GM12878 (cell line): ENCODE measurements at regions not wholly inside any gene's neighbourhood (a gene's known extent, or its start where the extent isn't known, plus 50 kb on each side); places are given as distances from the start of the nearest gene placed in this dataset.

ENCODE experiments used
- ATAC-seq: fragments of 200-7000 bp; cut with Tn5 transposase; 3 replicates; pipeline ENCODE4 v1.9.1; 2020; ENCODE audit warnings: mild to moderate bottlenecking, moderate library complexity
- BruUV-seq: library from RNA; stranded (reverse); fragments of 400-500 nt; replicated peaks from 2 replicates; lab custom pipeline; 2021; lab: Mats Ljungman, UMichigan
- CTCF ChIA-PET: fragments of 300-600 bp; sonication (Branson Sonifier 250); formaldehyde crosslinking; extraction: SDS; loops from one replicate; lab custom pipeline; 2021; ENCODE audit warnings: inconsistent platforms; lab: Yijun Ruan, JAX
- POLR2A ChIA-PET: fragments of 350-600 bp; formaldehyde crosslinking; extraction: SDS; loops from one replicate; lab custom pipeline; 2021; ENCODE audit warnings: inconsistent platforms; lab: Charles Lee
- RAD21 ChIA-PET: fragments of 300-600 bp; sonication (Branson Sonifier 250); formaldehyde crosslinking; loops from one replicate; lab custom pipeline; 2023; ENCODE audit warnings: antibody characterized with exemption; ENCODE audit not compliant: unreplicated experiment; lab: Charles Lee
- SMC1A ChIA-PET: fragments of 300-600 bp; sonication (Branson Sonifier 250); formaldehyde crosslinking; loops from one replicate; lab custom pipeline; 2023; ENCODE audit not compliant: unreplicated experiment, uncharacterized antibody; lab: Charles Lee
- DNase-seq: peaks from one replicate; pipeline ENCODE4 v3.0.0-alpha.2; 2011; ENCODE audit warnings: low read depth, low spot score
- FAIRE-seq: peaks from 3 replicates; lab custom pipeline; 2011; peaks lifted over from hg19 to GRCh38; lab: Jason Lieb, UNC
- H2AFZ ChIP-seq: 2 replicates; pipeline ENCODE4 v1.6.0; 2011; ENCODE audit warnings: low read depth, low read length, control low read depth; ENCODE audit not compliant: control insufficient read depth
- H3K27ac ChIP-seq: 2 replicates; pipeline ENCODE4 v1.5.1; 2011; ENCODE audit warnings: control low read depth; ENCODE audit not compliant: control insufficient read depth, insufficient read depth
- H3K27me3 ChIP-seq, 2 experiments: replicated peaks in 1 of 2; 2 replicates each; pipeline versions ENCODE4 v1.6.0 to v1.6.1; 2011; ENCODE audit warnings: low read length in 1 of 2; ENCODE audit not compliant: control insufficient read depth in 2 of 2, insufficient read depth in 2 of 2
- H3K36me3 ChIP-seq, 2 experiments: 2 replicates each; pipeline ENCODE4 v1.5.1; 2011; ENCODE audit warnings: low read length in 1 of 2; ENCODE audit not compliant: control insufficient read depth in 2 of 2, insufficient read depth in 2 of 2
- H3K4me1 ChIP-seq: 2 replicates; pipeline ENCODE4 v1.6.1; 2011; ENCODE audit warnings: mild to moderate bottlenecking, low read length, moderate library complexity, mixed read lengths; ENCODE audit not compliant: control insufficient read depth, insufficient read depth
- H3K4me2 ChIP-seq: 2 replicates; pipeline ENCODE4 v1.6.0; 2011; ENCODE audit warnings: control low read depth; ENCODE audit not compliant: control insufficient read depth, insufficient read depth
- H3K4me3 ChIP-seq: fragments of 200-600 bp; sonication (generic); 2 replicates; pipeline ENCODE4 v1.5.1; 2016
- H3K79me2 ChIP-seq: 2 replicates; pipeline ENCODE4 v1.6.0; 2011; ENCODE audit warnings: low read length; ENCODE audit not compliant: control insufficient read depth, insufficient read depth
- H3K9ac ChIP-seq: 2 replicates; pipeline ENCODE4 v1.8.0; 2011; ENCODE audit warnings: low read length, control low read depth, mixed read lengths; ENCODE audit not compliant: control insufficient read depth, insufficient read depth
- H3K9me3 ChIP-seq: replicated peaks from 3 replicates; pipeline ENCODE4 v1.5.1; 2011; ENCODE audit warnings: mild to moderate bottlenecking, low read length; ENCODE audit not compliant: control insufficient read depth, insufficient read depth
- H4K20me1 ChIP-seq: 2 replicates; pipeline ENCODE4 v1.6.0; 2011; ENCODE audit not compliant: control insufficient read depth, insufficient read depth
- CBX5 ChIP-seq: sonication (generic); IDR thresholded peaks from 2 replicates; pipeline ENCODE4 v1.6.1; 2016; ENCODE audit warnings: low read depth, moderate library complexity, mild to moderate bottlenecking, inconsistent platforms
- CTCF ChIP-seq, 3 experiments: IDR thresholded peaks in 2 of 3; conservative IDR thresholded peaks in 1 of 3; 2 replicates each; pipeline ENCODE4 v1.5.1; 2011; ENCODE audit warnings: low read depth in 3 of 3, low read length in 3 of 3, mild to moderate bottlenecking in 3 of 3, control low read depth in 2 of 3, moderate library complexity in 2 of 3, inconsistent platforms in 1 of 3, mixed read lengths in 1 of 3; ENCODE audit not compliant: control insufficient read depth in 2 of 3, insufficient read depth in 1 of 3; ENCODE audit errors: extremely low read depth in 1 of 3
- RELB ChIP-seq: fragments of 450-650 bp; IDR thresholded peaks from 2 replicates; pipeline ENCODE4 v1.6.1; 2017; ENCODE audit warnings: low read depth, mild to moderate bottlenecking, moderate library complexity
- YY1 ChIP-seq: IDR thresholded peaks from 2 replicates; pipeline ENCODE4 v1.6.1; 2011; ENCODE audit warnings: low read depth, mild to moderate bottlenecking, low read length
- WGBS: methylation state at CpG from one replicate; pipeline ENCODE4 v1.1.6; 2016; ENCODE audit warnings: low lambda C conversion rate; ENCODE audit not compliant: insufficient replicate concordance, insufficient coverage; ENCODE audit errors: missing lambda C conversion rate; 5-methylcytosine and 5-hydroxymethylcytosine counted together
- in situ Hi-C: fragments of 300-500 bp; cut with MboI; formaldehyde crosslinking; loops from 9 replicates; pipeline ENCODE4 v1.14.3; 2018; ENCODE audit warnings: mixed read lengths
- intact Hi-C: fragments of 100-400 bp; cut with micrococcal nuclease; formaldehyde crosslinking; loops from one replicate; pipeline ENCODE4 v1.14.2; 2022; ENCODE audit not compliant: unreplicated experiment
- TF ChIP-seq, protein P1 (sequence below): fragments of 450-650 bp; formaldehyde crosslinking; IDR thresholded peaks from 2 replicates; pipeline ENCODE4 v1.4.0; 2020; ENCODE audit warnings: mild to moderate bottlenecking, moderate library complexity
- TF ChIP-seq, protein P2 (sequence below): fragments of 450-650 bp; IDR thresholded peaks from 2 replicates; pipeline ENCODE4 v1.6.1; 2017; ENCODE audit warnings: mild to moderate bottlenecking, moderate library complexity

- TF ChIP-seq, protein P1, sequence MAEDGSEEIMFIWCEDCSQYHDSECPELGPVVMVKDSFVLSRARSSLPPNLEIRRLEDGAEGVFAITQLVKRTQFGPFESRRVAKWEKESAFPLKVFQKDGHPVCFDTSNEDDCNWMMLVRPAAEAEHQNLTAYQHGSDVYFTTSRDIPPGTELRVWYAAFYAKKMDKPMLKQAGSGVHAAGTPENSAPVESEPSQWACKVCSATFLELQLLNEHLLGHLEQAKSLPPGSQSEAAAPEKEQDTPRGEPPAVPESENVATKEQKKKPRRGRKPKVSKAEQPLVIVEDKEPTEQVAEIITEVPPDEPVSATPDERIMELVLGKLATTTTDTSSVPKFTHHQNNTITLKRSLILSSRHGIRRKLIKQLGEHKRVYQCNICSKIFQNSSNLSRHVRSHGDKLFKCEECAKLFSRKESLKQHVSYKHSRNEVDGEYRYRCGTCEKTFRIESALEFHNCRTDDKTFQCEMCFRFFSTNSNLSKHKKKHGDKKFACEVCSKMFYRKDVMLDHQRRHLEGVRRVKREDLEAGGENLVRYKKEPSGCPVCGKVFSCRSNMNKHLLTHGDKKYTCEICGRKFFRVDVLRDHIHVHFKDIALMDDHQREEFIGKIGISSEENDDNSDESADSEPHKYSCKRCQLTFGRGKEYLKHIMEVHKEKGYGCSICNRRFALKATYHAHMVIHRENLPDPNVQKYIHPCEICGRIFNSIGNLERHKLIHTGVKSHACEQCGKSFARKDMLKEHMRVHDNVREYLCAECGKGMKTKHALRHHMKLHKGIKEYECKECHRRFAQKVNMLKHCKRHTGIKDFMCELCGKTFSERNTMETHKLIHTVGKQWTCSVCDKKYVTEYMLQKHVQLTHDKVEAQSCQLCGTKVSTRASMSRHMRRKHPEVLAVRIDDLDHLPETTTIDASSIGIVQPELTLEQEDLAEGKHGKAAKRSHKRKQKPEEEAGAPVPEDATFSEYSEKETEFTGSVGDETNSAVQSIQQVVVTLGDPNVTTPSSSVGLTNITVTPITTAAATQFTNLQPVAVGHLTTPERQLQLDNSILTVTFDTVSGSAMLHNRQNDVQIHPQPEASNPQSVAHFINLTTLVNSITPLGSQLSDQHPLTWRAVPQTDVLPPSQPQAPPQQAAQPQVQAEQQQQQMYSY, result no peak
- TF ChIP-seq YY1, result peak; percentile 92
Observed at GRCh38 chrX:131729295-131729694, 185.4 kb downstream of the OR13H1 start (continued).

DNA sequence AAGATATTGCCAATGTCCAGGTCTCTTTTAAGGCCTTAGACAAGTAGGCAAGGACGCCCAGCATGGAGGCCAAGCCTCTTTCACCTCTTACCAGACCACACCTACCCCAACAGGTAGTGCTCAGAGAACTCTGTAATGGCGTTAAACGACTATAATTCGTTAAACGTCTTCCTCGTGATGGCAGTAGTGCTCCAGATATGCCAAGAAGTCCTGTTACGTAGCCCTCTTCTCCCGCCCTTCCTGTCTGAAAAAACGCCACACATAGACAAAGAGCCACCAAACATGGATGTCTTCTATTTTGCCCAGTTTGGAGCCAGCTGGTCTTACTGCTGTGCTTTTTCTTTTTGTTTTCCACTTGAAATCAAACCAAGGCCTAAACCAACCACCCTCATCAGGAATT lies 190.7 kb downstream of the OR13H1 start:
- Histone ChIP-seq H3K9ac (no peak overlapping the region; the same call in 1 of the 2 replicates), H3K4me1 (peaks cover 2% of the 10 kb centered on the region; the same call in 1 of the 2 replicates), H3K79me2 (no peaks in the 10 kb centered on the region), H3K36me3 (no peaks in the 10 kb centered on the region; a peak in 2 of 4 replicates), H3K27ac (no peak overlapping the region; the same call in 1 of the 2 replicates), H3K9me3 (no peaks in the 10 kb centered on the region; the same call in 2 of the 3 replicates), H4K20me1 (no peaks in the 10 kb centered on the region), H2AFZ (peak overlapping the region; percentile 55), H3K4me3 (no peak overlapping the region), H3K4me2 (peak overlapping the region; percentile 27), H3K27me3 (no peaks in the 10 kb centered on the region)
- FAIRE-seq, result peak; percentile 81
- intact Hi-C loops (no loop called here), in situ Hi-C loops (no loop called here)
- ChIA-PET CTCF (interaction anchor here (1.2 to 1.4 kb wide), 5 partner anchors 11 to 78 kb away, joined by 3 to 6 read pairs (median 5); no protein-coding TSS in a partner anchor), POLR2A (no interaction called here), SMC1A (interaction anchor here (0.9 to 1.0 kb wide), 2 partner anchors 29 to 55 kb away, joined by 3 read pairs; no protein-coding TSS in a partner anchor), RAD21 (interaction anchor here (0.8 to 1.6 kb wide), 3 partner anchors 12 to 40 kb away, joined by 3 to 5 read pairs (median 4); no protein-coding TSS in a partner anchor)
- ATAC-seq, result peak; percentile 89
- no TSS peak for BruUV-seq
- peak; percentile 93 for DNase-seq
- WGBS, result 21% methylated on average over 9 of the region's 9 CpGs
- TF ChIP-seq RELB (no peak), CBX5 (no peak), CTCF (IDR thresholded peaks at IDR 0.05 in 2 of 3, conservative IDR thresholded peaks at IDR 0.05 in 1 of 3; ENCODE audit: control insufficient read depth in 2 of 3, extremely low read depth in 1 of 3, insufficient read depth in 1 of 3, low read depth in 3 of 3, low read length in 3 of 3) (peak; percentile 9 to 69 (median 20); a peak in 2 of 6 replicates)
- TF ChIP-seq, protein P2, sequence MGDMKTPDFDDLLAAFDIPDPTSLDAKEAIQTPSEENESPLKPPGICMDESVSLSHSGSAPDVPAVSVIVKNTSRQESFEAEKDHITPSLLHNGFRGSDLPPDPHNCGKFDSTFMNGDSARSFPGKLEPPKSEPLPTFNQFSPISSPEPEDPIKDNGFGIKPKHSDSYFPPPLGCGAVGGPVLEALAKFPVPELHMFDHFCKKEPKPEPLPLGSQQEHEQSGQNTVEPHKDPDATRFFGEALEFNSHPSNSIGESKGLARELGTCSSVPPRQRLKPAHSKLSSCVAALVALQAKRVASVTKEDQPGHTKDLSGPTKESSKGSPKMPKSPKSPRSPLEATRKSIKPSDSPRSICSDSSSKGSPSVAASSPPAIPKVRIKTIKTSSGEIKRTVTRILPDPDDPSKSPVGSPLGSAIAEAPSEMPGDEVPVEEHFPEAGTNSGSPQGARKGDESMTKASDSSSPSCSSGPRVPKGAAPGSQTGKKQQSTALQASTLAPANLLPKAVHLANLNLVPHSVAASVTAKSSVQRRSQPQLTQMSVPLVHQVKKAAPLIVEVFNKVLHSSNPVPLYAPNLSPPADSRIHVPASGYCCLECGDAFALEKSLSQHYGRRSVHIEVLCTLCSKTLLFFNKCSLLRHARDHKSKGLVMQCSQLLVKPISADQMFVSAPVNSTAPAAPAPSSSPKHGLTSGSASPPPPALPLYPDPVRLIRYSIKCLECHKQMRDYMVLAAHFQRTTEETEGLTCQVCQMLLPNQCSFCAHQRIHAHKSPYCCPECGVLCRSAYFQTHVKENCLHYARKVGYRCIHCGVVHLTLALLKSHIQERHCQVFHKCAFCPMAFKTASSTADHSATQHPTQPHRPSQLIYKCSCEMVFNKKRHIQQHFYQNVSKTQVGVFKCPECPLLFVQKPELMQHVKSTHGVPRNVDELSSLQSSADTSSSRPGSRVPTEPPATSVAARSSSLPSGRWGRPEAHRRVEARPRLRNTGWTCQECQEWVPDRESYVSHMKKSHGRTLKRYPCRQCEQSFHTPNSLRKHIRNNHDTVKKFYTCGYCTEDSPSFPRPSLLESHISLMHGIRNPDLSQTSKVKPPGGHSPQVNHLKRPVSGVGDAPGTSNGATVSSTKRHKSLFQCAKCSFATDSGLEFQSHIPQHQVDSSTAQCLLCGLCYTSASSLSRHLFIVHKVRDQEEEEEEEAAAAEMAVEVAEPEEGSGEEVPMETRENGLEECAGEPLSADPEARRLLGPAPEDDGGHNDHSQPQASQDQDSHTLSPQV, result 0 out of 2 replicates have a peak, but pooled peaks have one; percentile 60
